ENCODE measurements at regions not wholly inside any gene's neighbourhood (a gene's known extent, or its start where the extent isn't known, plus 50 kb on each side); places are given as distances from the start of the nearest gene placed in this dataset.

- TF ChIP-seq CTCF (IDR thresholded peaks at IDR 0.05; ENCODE audit: low read depth, low read length, missing control alignments) = no peak
- no peak for DNase-seq (ENCODE audit: low read depth)
- H3K4me3 ChIP-seq (ENCODE audit: low read depth, low read length) = no peak overlapping the region
Measured at GRCh38 chr6:37100745-37101144, 69.2 kb upstream of the PIM1 start.

- DNase-seq (ENCODE audit: low read depth) = no peak
- TF ChIP-seq CTCF (IDR thresholded peaks at IDR 0.05; ENCODE audit: low read depth, low read length, missing control alignments) = no peak
- H3K4me3 ChIP-seq (ENCODE audit: low read depth, low read length) = no peak overlapping the region
Measured at GRCh38 chr6:37101991-37102298, 68.0 kb upstream of the PIM1 start.

GRCh38 chr6:37102299-37103168, 67.4 kb upstream of the PIM1 start:
- DNase-seq (ENCODE audit: low read depth) = peak; percentile 43
- H3K4me3 ChIP-seq (ENCODE audit: low read depth, low read length) = peak overlapping the region; percentile 47
- TF ChIP-seq CTCF (IDR thresholded peaks at IDR 0.05; ENCODE audit: low read depth, low read length, missing control alignments) = no peak

- no peak for DNase-seq (ENCODE audit: low read depth)
- TF ChIP-seq CTCF (IDR thresholded peaks at IDR 0.05; ENCODE audit: low read depth, low read length, missing control alignments) = no peak
- H3K4me3 ChIP-seq (ENCODE audit: low read depth, low read length) = peak overlapping the region; percentile 47; the same call in 1 of the 2 replicates
Measured at GRCh38 chr6:37103169-37104039, 66.5 kb upstream of the PIM1 start.

GRCh38 chr6:37104824-37105147, 65.2 kb upstream of the PIM1 start:
- TF ChIP-seq CTCF (IDR thresholded peaks at IDR 0.05; ENCODE audit: low read depth, low read length, missing control alignments) = no peak
- no peak overlapping the region for H3K4me3 ChIP-seq (ENCODE audit: low read depth, low read length)
- no peak for DNase-seq (ENCODE audit: low read depth)

- TF ChIP-seq CTCF (IDR thresholded peaks at IDR 0.05; ENCODE audit: low read depth, low read length, missing control alignments) = no peak
- H3K4me3 ChIP-seq (ENCODE audit: low read depth, low read length) = no peak overlapping the region
- DNase-seq (ENCODE audit: low read depth) = no peak
Measured at GRCh38 chr6:37105148-37106050, 64.6 kb upstream of the PIM1 start.
